SW 1271 (cell line): ENCODE measurements at regions not wholly inside any gene's neighbourhood (a gene's known extent, or its start where the extent isn't known, plus 50 kb on each side); places are given as distances from the start of the nearest gene placed in this dataset.

Source experiments
- DNase-seq, 2 experiments: peaks; one replicate each; lab custom pipeline; 2025; lab: John Stamatoyannopoulos, UW

DNA sequence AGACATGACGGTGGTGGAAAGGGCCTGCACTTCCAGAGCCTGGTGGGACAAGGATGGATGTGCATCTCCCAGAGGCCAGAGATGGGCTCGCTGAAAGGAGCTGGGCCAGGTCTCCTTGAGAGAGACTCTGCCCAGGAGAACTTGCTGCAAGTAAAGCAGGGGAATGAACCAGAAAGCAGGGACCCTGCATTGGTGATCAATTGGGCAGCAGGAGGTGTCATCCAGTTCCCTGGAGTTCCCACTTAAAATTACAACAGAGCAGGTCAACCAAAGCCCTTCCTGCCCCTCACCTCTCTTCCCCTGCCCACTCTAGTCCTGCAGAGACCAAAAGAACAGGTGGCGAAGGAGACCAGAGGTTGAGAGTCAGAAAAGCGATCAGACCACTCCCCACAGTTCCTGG is 69.7 kb upstream of the CAB39 start:
- DNase-seq: no peak

GRCh38 chr2:230643576-230644291 is 68.9 kb upstream of the CAB39 start:
- DNase-seq: no peak

- DNase-seq: no peak
These were observed 68.2 kb upstream of the CAB39 start for GRCh38 chr2:230644356-230644935.

GRCh38 chr2:230648356-230648755 is 64.3 kb upstream of the CAB39 start:
- no peak for DNase-seq

DNA sequence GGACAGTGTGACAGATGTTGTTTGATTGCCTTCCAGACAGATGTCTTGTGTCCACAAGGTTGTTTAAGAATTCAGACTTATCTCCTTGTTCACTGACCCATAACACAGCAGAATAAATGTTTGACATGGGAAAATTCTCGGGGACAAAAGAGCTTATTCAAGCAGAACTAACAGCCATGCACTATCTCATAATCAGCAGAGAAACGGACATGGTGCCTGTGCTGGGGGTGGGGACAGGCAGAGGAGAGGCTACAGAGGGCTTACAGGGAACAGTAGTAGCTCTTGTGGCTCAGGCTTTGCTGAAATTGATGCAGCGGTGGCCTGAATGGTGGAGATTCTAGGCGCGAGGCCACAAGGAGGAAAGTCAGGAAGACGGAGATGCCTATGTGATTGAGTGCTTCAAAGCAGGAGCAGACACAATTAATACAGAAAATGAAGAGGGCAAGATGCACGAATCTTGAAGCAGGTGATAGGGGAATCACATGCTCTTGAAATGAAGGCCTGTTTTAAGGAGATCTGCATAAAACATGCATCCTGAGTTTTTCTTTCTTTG is 62.0 kb upstream of the CAB39 start:
- DNase-seq: no peak

DNA sequence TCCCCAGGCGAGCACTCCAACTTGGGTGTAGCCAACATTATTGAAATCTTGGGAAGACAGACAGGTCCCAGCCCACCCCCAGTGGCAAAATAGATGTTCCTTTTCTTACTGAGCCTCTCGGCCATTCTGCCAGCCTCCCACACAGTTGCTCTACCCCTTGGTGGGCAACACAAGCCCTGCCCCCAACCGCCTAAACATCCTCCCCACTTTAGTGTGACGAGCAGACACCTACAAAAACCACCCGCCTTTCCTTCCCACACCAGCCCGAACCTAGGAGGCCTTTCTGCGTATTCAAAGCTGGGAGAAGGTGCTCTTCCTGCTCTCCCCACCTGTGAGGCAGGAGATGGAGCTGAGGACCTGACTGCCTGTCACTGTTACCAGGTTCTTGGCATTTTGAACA is 58.6 kb upstream of the CAB39 start:
- no peak for DNase-seq

GRCh38 chr2:230657462-230657861 is 55.2 kb upstream of the CAB39 start:
- DNase-seq: no peak

GRCh38 chr2:230657906-230658305 is 54.7 kb upstream of the CAB39 start:
- no peak for DNase-seq

- no peak for DNase-seq
These were observed 54.1 kb upstream of the CAB39 start for GRCh38 chr2:230658577-230658876.

DNA sequence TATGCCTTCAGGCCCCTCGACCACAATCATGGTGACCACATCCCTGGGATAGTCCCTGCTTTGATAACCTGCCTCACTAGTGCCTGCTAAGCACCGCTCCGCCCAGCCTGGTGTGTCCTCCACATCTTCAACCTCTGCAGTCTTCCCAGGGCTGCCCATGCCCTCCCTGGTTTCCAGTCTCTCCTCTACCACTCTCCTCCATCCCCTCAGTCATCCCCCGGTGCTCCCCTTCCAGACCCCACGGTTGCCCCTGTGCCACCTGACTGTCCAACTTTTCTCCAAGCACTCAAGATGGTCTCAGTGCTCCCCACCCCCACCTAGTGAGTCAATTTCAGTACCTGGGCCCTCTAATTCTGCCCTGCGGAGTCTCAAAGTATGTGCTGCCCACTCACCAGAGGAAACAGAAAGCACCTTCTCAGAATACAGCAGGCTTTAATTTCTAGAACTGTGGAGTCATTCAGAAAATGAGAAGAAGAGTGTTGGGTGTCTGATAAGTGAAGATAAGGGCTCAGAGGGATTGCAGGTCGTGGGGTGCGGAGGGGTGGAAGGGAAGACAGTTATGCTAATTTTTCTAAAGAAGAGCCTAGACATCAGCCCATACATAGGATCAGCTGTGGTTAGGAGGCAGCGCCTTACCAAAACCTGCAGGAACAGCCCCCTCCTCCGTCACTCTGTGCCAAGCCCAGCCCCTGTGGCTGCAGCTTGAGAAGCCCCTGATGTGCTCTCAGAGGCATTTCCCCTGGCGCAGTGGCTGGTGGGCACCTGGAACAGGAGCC is 53.6 kb upstream of the CAB39 start:
- DNase-seq: no peak

GRCh38 chr2:230660294-230661060 is 52.2 kb upstream of the CAB39 start:
- DNase-seq: no peak

DNA sequence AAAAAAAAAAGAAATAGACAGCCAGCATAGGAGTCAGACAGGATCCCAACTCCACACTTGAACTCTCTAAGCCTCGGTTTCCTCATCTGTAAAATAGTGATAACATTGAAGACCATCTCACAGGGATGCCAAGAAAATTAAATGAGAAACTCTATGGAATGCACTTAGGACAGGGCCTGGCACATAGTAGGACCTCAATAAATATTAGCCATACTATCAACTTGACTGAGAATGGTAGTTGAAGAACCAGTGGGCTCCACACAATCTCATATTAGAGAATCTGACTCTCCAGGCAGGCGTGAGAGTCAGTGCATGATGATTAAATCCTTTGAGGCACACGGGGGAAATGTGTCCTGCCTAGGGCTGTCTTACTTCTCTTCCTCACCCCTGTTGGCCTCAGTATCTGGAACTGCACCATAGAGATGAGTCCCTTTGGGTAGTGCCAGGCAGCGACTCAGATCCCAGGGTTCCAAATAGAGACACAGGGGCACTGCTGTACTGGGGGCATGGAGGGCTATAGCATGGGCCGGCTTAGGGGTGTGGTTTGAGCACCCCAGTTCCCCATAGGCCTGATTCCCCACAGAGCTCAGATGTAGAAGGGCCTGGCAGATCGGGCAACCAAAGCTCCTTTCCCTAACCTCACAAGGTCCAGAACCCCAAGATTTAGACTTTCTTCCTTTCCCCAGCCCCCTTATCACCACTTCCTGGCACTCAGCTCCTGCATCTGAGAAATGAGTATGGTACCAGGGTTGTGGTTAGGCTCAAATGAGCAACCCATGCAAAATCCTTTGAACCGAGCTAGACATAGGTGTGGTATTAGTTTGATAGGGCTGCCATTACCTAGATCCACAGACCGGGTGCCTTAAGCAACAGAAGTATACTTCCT is 51.3 kb upstream of the CAB39 start:
- no peak for DNase-seq
